ENCODE measurements at regions not wholly inside any gene's neighbourhood (a gene's known extent, or its start where the extent isn't known, plus 50 kb on each side); places are given as distances from the start of the nearest gene placed in this dataset.
"Not testable (repeated sequence)": the region's sequence is repeated elsewhere in the genome, so short reads cannot be mapped to it uniquely, and the experiment has no call there.

DNA sequence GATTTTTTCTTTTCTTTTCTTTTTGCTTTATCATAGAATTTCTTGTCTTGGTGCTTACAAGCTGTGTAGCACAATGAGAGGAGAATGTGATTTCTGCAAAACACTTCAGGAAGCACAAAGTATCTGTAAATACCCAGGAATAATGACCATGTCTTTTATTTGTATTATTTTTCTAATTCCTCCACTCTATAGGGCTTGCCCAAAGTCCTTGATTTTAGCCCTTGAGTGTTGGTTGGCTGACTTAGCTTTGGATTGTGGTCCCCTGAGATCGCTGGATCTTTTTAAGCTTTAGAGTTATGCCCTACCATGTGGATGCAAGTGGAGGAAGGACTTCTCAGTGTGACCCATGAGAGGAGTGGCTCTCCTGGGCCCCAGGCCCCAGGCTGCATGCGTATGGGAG is 52.2 kb downstream of the HOXC4 start:
- not testable (repeated sequence) for H3K27ac Mint-ChIP-seq; H3K9me3 Mint-ChIP-seq; DNase-seq (ENCODE audit: low spot score); H3K36me3 Mint-ChIP-seq (ENCODE audit: low read depth); H3K4me3 Mint-ChIP-seq; H3K4me1 Mint-ChIP-seq (ENCODE audit: low read depth)
- peaks cover 72% of the 10 kb centered on the region for H3K27me3 Mint-ChIP-seq (ENCODE audit: low read depth)

DNA sequence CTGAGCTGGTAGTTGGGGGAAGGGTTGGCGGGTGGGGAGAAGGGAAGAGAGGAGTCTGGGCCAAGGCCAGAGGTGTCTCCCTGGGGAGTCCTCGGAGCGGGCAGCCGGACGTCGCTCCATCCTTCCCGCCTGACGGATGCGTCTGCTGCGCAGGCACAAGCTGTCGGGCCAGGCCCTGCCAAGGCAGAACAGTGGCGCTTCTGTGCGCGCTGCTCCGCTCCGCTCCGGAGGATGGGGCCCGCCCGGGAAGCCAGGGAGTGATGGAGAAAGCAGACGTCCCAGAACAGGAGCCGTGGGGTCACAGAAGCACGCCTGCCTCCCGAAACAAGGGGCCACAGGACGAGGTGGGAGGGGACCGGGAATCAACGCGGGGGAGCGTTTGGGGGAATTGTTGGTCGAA is 52.6 kb downstream of the HOXC4 start:
- H3K27ac Mint-ChIP-seq; H3K36me3 Mint-ChIP-seq (ENCODE audit: low read depth); H3K4me3 Mint-ChIP-seq; DNase-seq (ENCODE audit: low spot score); H3K9me3 Mint-ChIP-seq; H3K4me1 Mint-ChIP-seq (ENCODE audit: low read depth): not testable (repeated sequence)
- peaks cover 68% of the 10 kb centered on the region for H3K27me3 Mint-ChIP-seq (ENCODE audit: low read depth)

DNA sequence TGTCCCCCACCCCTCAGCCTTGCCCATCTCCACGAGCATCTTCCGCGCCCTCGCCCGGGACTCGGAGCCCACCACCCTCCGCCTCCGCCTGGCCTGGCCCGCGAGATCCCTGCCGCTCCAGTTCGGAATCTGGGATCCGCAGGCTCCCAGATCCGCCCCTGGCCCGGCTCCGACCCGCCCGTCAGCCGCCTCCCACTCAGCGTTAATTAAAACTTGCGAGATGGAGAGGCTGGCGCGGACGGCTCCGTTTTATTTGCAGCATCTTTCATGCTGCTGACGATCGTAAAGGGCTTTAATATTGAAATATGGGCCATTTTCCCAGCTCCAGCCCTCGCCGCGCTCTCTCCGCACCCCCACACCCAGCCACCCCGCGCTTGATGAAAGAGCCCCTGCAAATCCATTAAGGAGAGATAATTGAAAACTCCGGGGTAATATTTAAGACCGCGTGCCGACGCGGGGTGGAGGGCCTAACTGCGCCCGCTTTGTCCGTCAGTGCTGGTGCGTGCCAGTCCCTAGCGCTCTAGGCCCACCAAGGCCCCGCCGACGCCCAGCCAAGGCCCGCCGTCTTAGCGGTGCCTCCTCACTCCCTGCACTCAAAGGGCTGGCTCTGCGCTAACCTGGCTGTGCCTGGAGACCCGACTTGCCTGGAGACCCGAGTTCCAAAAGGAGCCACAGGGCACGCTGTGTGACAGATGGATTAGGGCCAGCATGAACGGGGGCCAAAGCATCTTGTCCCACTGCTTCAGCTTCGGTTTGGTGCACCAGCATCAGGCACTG is 53.4 kb downstream of the HOXC4 start:
- H3K4me1 Mint-ChIP-seq (ENCODE audit: low read depth); H3K27ac Mint-ChIP-seq; H3K9me3 Mint-ChIP-seq; H3K4me3 Mint-ChIP-seq; DNase-seq (ENCODE audit: low spot score); H3K36me3 Mint-ChIP-seq (ENCODE audit: low read depth): not testable (repeated sequence)
- peaks cover 65% of the 10 kb centered on the region for H3K27me3 Mint-ChIP-seq (ENCODE audit: low read depth)

DNA sequence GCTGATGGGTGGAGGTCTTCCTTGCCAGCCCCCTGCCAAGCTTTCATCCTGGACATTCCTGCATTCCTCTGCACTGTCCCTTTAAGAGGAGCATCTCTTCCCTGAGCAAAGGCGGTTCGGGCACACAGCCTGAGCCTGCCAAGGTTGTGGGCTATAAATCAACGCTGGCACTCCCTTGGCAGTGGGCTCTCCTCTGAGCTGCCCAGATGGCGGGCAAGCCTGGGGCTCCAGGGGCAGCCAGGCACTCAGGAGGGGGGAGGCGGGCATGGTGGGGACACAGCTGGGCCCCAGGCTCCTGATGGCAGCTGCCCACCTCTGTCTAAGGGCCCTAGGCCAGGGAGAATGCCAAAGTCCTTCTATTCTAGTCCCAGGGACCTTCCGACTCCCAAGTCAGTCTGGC is 58.7 kb downstream of the HOXC4 start:
- not testable (repeated sequence) for DNase-seq (ENCODE audit: low spot score); H3K9me3 Mint-ChIP-seq; H3K27ac Mint-ChIP-seq; H3K36me3 Mint-ChIP-seq (ENCODE audit: low read depth); H3K4me1 Mint-ChIP-seq (ENCODE audit: low read depth); H3K4me3 Mint-ChIP-seq
- H3K27me3 Mint-ChIP-seq (ENCODE audit: low read depth) = peaks cover 44% of the 10 kb centered on the region

DNA sequence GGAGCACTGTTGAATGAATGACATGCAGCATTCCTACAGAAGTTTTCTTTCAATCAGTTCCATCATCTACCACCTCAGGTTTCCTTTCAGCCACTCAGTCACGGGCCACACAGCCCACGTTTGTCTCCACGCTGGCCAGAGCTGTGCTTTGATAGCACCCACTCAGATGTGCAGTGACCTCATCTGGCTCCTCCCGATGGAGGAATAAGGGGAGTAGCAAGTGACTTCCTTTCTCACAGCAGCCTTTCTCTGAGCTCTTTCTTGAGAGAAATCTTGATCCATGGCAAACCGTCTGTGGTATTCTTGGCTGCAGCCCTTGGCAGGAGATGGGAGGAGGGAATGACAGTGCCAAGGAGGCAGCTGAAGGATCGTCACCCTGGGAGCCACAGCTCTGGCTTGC is 62.4 kb downstream of the HOXC4 start:
- not testable (repeated sequence) for H3K27ac Mint-ChIP-seq; H3K9me3 Mint-ChIP-seq; DNase-seq (ENCODE audit: low spot score); H3K4me1 Mint-ChIP-seq (ENCODE audit: low read depth); H3K36me3 Mint-ChIP-seq (ENCODE audit: low read depth); H3K4me3 Mint-ChIP-seq
- peaks cover 46% of the 10 kb centered on the region for H3K27me3 Mint-ChIP-seq (ENCODE audit: low read depth)

DNA sequence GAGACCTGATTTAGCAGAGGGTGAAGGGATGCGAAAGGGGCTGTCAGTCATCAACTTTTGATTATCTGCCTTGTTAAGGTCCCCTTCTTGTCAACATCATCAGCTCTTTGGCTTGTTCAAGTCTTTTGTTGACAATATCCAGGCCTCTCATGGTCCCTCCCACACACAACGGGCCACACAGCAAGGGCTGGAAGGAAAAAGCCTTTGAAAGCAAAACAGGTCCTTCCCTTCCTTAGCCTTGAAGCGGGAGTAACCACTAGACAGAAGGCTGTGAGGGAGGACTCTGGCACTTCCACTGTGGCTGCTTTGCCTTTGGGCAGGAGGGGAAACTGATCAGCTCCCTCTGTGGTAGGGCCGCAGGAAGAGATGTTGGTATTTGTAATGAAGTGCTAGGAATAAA is 63.8 kb downstream of the HOXC4 start:
- not testable (repeated sequence) for H3K36me3 Mint-ChIP-seq (ENCODE audit: low read depth); H3K4me1 Mint-ChIP-seq (ENCODE audit: low read depth); H3K9me3 Mint-ChIP-seq; H3K4me3 Mint-ChIP-seq; DNase-seq (ENCODE audit: low spot score); H3K27ac Mint-ChIP-seq
- H3K27me3 Mint-ChIP-seq (ENCODE audit: low read depth) = peaks cover 55% of the 10 kb centered on the region

DNA sequence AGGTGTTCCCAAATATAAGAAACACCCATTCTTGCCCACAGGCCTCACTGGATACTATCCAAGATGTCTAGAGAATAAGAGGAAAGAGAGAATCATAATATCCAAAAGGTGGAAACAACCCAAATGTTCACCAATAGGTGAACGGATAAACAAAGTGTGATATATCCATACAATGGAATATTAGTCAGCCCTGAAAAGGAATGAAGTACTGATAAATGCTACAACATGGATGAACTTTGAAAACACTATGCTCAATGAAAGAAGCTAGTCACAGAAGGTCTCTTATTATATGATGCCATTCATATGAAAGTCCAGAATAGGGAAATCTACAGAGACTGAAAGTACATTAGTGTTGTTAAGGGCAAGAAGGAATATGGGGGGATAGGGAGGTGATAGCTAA is 65.4 kb downstream of the HOXC4 start:
- not testable (repeated sequence) for H3K4me3 Mint-ChIP-seq; H3K4me1 Mint-ChIP-seq (ENCODE audit: low read depth)
- peaks cover 70% of the 10 kb centered on the region for H3K27me3 Mint-ChIP-seq (ENCODE audit: low read depth)

DNA sequence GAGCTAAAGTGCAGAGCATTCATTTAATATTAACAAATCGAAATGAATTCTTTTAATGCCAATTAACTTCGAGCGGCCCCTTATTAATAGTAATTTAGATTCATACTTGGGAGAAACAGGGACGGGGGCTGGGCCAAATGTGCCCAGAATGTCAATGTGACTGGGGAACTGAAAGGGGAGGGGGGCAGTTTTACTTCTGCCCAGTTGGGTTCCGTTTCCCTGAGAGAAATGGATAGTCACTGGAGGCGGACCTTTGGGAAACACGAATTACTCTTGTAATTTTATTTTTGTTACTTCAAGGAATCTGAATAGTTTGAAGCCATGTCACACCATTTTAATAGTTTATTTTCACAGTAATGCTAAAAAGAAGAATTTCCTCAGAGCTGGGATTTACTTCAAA is 64.8 kb downstream of the SMUG1 start:
- H3K27me3 Mint-ChIP-seq (ENCODE audit: low read depth) = peaks cover 88% of the 10 kb centered on the region
- not testable (repeated sequence) for H3K9me3 Mint-ChIP-seq; H3K4me1 Mint-ChIP-seq (ENCODE audit: low read depth); H3K4me3 Mint-ChIP-seq; H3K36me3 Mint-ChIP-seq (ENCODE audit: low read depth); DNase-seq (ENCODE audit: low spot score); H3K27ac Mint-ChIP-seq

More for the DNA sequence above, 65.4 kb downstream of the HOXC4 start:
- not testable (repeated sequence) for H3K9me3 Mint-ChIP-seq; DNase-seq (ENCODE audit: low spot score); H3K27ac Mint-ChIP-seq; H3K36me3 Mint-ChIP-seq (ENCODE audit: low read depth)

DNA sequence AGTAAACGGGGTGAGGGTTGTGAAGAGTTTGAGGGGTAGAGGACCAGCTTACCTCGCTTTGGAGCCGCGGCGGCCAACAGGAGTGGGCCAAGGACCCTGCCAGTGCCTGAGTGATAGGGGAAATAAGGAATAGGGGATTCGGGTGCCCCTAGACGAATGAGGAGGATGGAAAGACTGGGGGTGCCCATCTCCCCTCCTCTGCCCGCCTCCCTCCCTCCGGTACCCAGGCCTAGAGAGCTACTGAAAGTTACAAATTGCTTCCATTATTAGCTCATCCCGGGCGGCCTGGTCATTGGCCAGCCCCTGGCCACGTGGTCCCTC is 63.1 kb downstream of the SMUG1 start:
- not testable (repeated sequence) for H3K9me3 Mint-ChIP-seq; H3K4me1 Mint-ChIP-seq (ENCODE audit: low read depth); DNase-seq (ENCODE audit: low spot score); H3K27ac Mint-ChIP-seq; H3K4me3 Mint-ChIP-seq; H3K36me3 Mint-ChIP-seq (ENCODE audit: low read depth)
- H3K27me3 Mint-ChIP-seq (ENCODE audit: low read depth) = peaks cover 89% of the 10 kb centered on the region

DNA sequence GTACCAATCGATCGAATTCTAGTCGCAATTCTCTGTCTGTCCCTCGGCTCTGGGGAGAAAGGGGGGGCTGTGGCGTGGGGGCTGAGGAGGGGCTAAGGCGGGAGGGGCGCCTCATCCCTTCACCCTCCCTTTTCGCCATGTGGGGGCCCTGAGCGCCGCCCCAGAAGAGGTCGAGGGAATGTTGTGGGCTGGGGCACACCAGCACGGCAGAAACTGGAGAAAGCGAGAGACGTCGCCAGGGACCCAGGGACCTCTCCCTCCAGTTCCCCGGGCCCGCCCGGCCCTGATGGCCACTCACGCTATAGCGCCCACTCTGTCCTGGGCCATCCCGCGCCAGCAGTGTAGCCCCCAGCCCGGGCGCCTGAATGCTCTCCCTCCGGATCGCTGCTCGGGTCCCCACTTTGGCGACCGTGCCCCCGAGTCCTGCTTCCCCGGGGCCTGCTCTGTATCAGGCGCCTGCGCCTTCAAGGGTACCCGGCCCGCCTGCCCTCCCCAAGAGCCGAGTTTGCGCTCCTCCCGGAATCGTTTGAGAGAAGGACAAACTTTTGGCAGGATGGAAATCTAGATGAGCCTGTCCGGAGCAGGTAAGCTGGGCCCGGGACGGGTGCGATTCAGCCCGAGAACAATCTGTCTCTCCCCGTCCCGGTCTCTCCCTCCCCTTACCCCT is 62.6 kb downstream of the SMUG1 start:
- no peak overlapping the region for H3K27ac Mint-ChIP-seq
- no peak for DNase-seq (ENCODE audit: low spot score)
- H3K36me3 Mint-ChIP-seq (ENCODE audit: low read depth) = no peaks in the 10 kb centered on the region
- no peak overlapping the region for H3K4me3 Mint-ChIP-seq
- H3K27me3 Mint-ChIP-seq (ENCODE audit: low read depth) = peaks cover 87% of the 10 kb centered on the region
- peaks cover 7% of the 10 kb centered on the region for H3K4me1 Mint-ChIP-seq (ENCODE audit: low read depth)
- no peaks in the 10 kb centered on the region for H3K9me3 Mint-ChIP-seq

DNA sequence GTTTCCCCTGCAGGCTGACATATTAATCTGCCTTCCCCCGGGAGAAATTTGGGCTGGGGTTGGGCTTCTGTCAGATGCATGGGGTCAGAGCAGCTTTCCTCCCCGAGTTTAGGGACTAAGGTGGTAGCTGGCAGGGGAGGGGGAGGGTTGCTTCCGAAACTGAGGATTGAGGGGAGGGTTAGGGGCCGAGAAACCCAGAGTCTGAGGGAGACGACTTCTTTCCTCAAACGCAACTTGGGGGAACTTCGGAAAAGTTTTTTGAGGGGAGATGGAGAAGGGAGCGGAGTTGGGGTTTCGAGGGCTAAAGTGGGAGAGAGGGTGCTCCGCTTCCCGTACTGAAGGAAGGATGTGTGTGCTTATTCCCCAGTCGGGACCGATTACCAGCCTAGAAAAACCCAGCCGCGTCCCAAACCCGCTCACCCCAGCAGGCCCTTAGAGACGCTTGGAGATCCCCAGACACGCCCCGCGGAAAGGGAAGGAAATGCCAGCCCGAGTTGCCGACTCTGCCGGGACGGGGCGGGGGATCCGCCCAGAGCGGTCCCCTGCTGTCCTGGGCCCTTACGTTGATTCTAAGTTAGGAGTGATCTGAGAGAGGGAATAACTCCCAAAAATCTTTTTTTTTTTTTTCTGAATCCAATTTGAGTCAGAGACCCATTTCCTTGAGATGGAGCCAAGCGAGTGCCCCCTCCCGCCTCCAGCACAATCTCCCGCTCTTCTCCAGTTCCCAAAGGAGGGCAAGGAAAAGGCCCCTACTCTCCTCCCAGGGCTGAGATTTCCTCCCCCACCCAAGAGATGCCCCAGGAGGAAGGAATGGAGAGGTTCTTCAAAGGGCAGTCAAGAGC is 61.9 kb downstream of the SMUG1 start:
- H3K4me3 Mint-ChIP-seq = no peak overlapping the region
- no peak for DNase-seq (ENCODE audit: low spot score)

DNA sequence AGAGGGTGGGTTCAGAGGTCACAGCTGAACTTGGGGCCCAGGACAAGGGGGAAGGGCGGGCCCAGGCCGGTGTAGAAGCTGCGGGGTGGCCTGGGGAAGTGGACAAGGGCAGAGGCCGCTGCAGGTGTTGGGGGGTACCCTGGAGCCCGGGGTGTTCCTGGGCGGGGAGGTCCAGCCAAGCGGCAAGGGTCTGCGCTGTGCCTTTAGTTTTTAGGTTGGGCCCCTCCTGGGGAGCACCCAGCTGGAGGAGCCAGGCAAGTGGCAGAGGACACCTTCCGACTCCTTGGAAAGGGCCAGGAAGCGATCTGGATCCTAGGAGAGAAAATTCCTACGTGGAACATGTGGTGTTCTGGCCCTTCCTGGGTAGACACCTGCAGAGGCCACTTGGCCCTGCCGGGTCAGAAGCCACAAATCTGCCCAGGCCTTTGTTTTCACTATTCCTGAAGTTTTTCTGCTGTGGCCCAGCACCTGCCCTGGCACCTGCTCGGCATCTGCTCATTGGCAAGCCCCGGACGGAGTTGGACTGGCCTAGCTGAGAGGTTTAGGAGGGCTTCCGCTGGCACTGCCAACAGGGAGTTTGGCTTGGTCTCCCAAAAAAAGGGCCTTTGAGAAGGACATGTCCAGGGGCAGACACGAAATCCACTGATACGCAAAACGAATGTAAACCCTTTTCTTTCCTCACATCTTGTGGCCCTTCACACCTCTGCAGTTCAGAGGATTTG is 61.1 kb downstream of the SMUG1 start:
- H3K4me3 Mint-ChIP-seq = no peak overlapping the region
- no peak for DNase-seq (ENCODE audit: low spot score)
- H3K9me3 Mint-ChIP-seq = no peaks in the 10 kb centered on the region
- no peaks in the 10 kb centered on the region for H3K36me3 Mint-ChIP-seq (ENCODE audit: low read depth)
- H3K27ac Mint-ChIP-seq = no peak overlapping the region
- H3K27me3 Mint-ChIP-seq (ENCODE audit: low read depth) = peaks cover 83% of the 10 kb centered on the region
- peaks cover 7% of the 10 kb centered on the region for H3K4me1 Mint-ChIP-seq (ENCODE audit: low read depth)

More for the DNA sequence above, 61.9 kb downstream of the SMUG1 start:
- Mint-ChIP-seq H3K27ac (no peak overlapping the region), H3K9me3 (no peaks in the 10 kb centered on the region), H3K4me1 (ENCODE audit: low read depth) (peaks cover 7% of the 10 kb centered on the region), H3K27me3 (ENCODE audit: low read depth) (peaks cover 87% of the 10 kb centered on the region), H3K36me3 (ENCODE audit: low read depth) (no peaks in the 10 kb centered on the region)

DNA sequence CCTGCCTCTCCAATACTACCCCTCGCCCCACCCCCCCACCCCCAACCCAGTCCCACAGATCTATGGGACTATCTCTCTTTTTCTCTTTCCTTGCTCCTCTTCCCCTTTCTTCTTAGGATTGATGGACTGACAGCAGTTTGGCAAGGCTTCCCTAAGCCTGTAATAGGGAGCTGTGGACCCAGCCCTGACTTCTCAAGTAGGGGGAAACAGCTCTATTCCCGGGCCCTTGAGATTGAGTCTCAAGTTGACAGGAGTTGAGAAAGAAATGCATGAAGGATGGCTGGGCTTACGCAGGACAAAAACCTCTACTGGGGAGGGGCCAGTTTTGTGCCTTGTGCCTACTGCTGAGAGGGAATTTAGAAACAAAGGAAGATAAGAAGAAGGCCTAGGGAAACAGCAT is 60.4 kb downstream of the SMUG1 start:
- H3K4me1 Mint-ChIP-seq (ENCODE audit: low read depth) = peaks cover 7% of the 10 kb centered on the region
- H3K27ac Mint-ChIP-seq = no peak overlapping the region
- DNase-seq (ENCODE audit: low spot score) = no peak
- H3K36me3 Mint-ChIP-seq (ENCODE audit: low read depth) = no peaks in the 10 kb centered on the region
- peaks cover 82% of the 10 kb centered on the region for H3K27me3 Mint-ChIP-seq (ENCODE audit: low read depth)
- H3K4me3 Mint-ChIP-seq = no peak overlapping the region
- no peaks in the 10 kb centered on the region for H3K9me3 Mint-ChIP-seq

Data from T-helper 2 cell treated with Interferon-gamma antibody and Interleukin-4, amounts not matched to agents 5 μg/mL and 100 μg/mL, for 36 hours (primary cell).